ENCODE measurements at regions not wholly inside any gene's neighbourhood (a gene's known extent, or its start where the extent isn't known, plus 50 kb on each side); places are given as distances from the start of the nearest gene placed in this dataset.

DNA sequence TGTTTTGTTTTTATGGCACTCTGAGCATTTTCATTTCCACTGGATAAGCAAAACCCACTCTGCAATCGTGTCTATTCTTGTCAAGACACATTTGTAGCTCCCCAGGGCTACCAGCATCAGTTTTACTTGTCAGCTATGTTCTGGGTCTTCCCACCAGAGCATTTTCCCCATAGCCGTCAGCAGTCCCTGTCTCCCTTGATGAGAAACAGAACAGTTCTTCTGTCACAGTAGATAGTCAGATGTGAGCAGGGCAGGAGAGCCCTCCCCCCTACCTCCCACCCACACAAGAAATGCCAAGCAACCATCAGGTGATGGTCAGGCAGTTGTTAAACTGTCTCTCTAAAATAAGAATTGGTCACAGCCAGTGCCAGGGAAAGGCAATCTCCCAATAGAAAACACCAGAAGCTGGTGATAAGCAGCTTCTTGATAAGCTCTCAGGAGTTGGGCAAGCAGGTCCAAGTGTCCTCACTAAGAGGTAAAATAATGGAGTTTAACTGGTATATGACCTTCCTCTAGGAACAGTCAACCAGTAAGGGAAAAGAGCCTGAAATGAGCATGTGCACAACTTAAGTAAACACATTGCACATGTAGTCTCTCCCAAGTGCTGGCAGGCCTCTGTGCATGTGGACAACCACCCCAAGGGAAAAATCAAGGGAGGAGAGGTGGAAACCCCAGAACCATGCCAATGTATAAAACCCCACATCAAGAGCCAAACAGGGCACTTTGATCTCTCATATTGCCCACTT lies 208.2 kb downstream of the S1PR1 start:
- TF ChIP-seq, protein P1, sequence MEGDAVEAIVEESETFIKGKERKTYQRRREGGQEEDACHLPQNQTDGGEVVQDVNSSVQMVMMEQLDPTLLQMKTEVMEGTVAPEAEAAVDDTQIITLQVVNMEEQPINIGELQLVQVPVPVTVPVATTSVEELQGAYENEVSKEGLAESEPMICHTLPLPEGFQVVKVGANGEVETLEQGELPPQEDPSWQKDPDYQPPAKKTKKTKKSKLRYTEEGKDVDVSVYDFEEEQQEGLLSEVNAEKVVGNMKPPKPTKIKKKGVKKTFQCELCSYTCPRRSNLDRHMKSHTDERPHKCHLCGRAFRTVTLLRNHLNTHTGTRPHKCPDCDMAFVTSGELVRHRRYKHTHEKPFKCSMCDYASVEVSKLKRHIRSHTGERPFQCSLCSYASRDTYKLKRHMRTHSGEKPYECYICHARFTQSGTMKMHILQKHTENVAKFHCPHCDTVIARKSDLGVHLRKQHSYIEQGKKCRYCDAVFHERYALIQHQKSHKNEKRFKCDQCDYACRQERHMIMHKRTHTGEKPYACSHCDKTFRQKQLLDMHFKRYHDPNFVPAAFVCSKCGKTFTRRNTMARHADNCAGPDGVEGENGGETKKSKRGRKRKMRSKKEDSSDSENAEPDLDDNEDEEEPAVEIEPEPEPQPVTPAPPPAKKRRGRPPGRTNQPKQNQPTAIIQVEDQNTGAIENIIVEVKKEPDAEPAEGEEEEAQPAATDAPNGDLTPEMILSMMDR (IDR thresholded peaks at IDR 0.05), result no peak
- TF ChIP-seq POLR2A (IDR thresholded peaks at IDR 0.05), result no peak
- no peak for TF ChIP-seq EP300 (IDR thresholded peaks at IDR 0.05)
